Endothelial cell of umbilical vein (primary cell): ENCODE measurements at regions not wholly inside any gene's neighbourhood (a gene's known extent, or its start where the extent isn't known, plus 50 kb on each side); places are given as distances from the start of the nearest gene placed in this dataset.
"Not testable (repeated sequence)": the region's sequence is repeated elsewhere in the genome, so short reads cannot be mapped to it uniquely, and the experiment has no call there.

Experiments used
- BruUV-seq: library from RNA; stranded (reverse); fragments of 400-500 nt; replicated peaks from 2 replicates; lab custom pipeline; 2021; lab: Mats Ljungman, UMichigan
- CTCF ChIA-PET: fragments of 300-600, 350-600 bp; sonication (Branson Sonifier 250); formaldehyde crosslinking; loops from one replicate; lab custom pipeline; 2021; ENCODE audit warnings: antibody characterized with exemption, inconsistent platforms; lab: Charles Lee
- POLR2A ChIA-PET: fragments of 300-600, 350-600 bp; sonication (Branson Sonifier 250); formaldehyde crosslinking; loops from one replicate; lab custom pipeline; 2021; ENCODE audit warnings: antibody characterized with exemption, inconsistent platforms; lab: Charles Lee
- DNase-seq: peaks from one replicate; pipeline ENCODE4 v3.0.0-alpha.2; 2011; ENCODE audit warnings: low read depth, low spot score
- FAIRE-seq: peaks from 2 replicates; lab custom pipeline; 2011; peaks lifted over from hg19 to GRCh38; lab: Jason Lieb, UNC
- H2AFZ ChIP-seq: 2 replicates; pipeline ENCODE4 v1.6.0; 2012; ENCODE audit warnings: low read depth, low read length, control low read depth, inconsistent platforms
- H3K27ac ChIP-seq: 2 replicates; pipeline ENCODE4 v1.5.1; 2011; ENCODE audit warnings: low read depth, mild to moderate bottlenecking, control low read depth, low read length, moderate library complexity; ENCODE audit not compliant: insufficient read depth
- H3K27me3 ChIP-seq, 2 experiments: 2 replicates each; pipeline versions ENCODE4 v1.6.0 to v1.6.1; 2011; ENCODE audit warnings: low read length in 2 of 2, mixed read lengths in 1 of 2; ENCODE audit not compliant: control insufficient read depth in 2 of 2, insufficient read depth in 2 of 2
- H3K36me3 ChIP-seq, 2 experiments: 2 replicates in 1 of 2; 3 replicates in 1 of 2; pipeline ENCODE4 v1.5.1; 2011; ENCODE audit warnings: low read length in 2 of 2, mild to moderate bottlenecking in 1 of 2, moderate library complexity in 1 of 2; ENCODE audit not compliant: control insufficient read depth in 2 of 2, insufficient read depth in 2 of 2; ENCODE audit errors: extremely low read depth in 1 of 2
- H3K4me1 ChIP-seq: 3 replicates; pipeline ENCODE4 v1.5.1; 2011; ENCODE audit warnings: mild to moderate bottlenecking, low read length; ENCODE audit not compliant: control insufficient read depth, insufficient read depth; ENCODE audit errors: extremely low read depth
- H3K4me2 ChIP-seq: 2 replicates; pipeline ENCODE4 v1.6.1; 2011; ENCODE audit warnings: low read length, control low read depth, mixed read lengths; ENCODE audit not compliant: insufficient read depth
- H3K4me3 ChIP-seq, 3 experiments: fragments of 200-600 bp in 1 of 3; sonication (generic), shearing (Covaris generic) in 1 of 3; replicated peaks in 1 of 3; 2 replicates each; pipeline ENCODE4 v1.5.1; 2011 to 2016; ENCODE audit warnings: control low read depth in 3 of 3, low read length in 3 of 3, mild to moderate bottlenecking in 2 of 3, inconsistent platforms in 1 of 3, low read depth in 1 of 3, moderate library complexity in 1 of 3; ENCODE audit not compliant: insufficient read depth in 1 of 3
- H3K79me2 ChIP-seq: 2 replicates; pipeline ENCODE4 v1.6.0; 2012; ENCODE audit warnings: low read length, inconsistent platforms; ENCODE audit not compliant: control insufficient read depth, insufficient read depth
- H3K9ac ChIP-seq: replicated peaks from 2 replicates; pipeline ENCODE3; 2011; ENCODE audit warnings: low read length, control low read depth; ENCODE audit not compliant: insufficient read depth; ENCODE audit errors: extremely low read depth
- H3K9me1 ChIP-seq: replicated peaks from 3 replicates; pipeline ENCODE4 v1.6.0; 2011; ENCODE audit warnings: mild to moderate bottlenecking, low read length; ENCODE audit not compliant: control insufficient read depth, insufficient read depth; ENCODE audit errors: extremely low read depth
- H3K9me3 ChIP-seq: replicated peaks from 2 replicates; pipeline ENCODE4 v1.5.1; 2012; ENCODE audit warnings: low read length, inconsistent platforms; ENCODE audit not compliant: control insufficient read depth, insufficient read depth
- H4K20me1 ChIP-seq: replicated peaks from 2 replicates; pipeline ENCODE3; 2011; ENCODE audit warnings: mild to moderate bottlenecking, low read length; ENCODE audit not compliant: control insufficient read depth, insufficient read depth; ENCODE audit errors: extremely low read depth
- dilution Hi-C: fragments of 300-500 bp; cut with MboI; formaldehyde crosslinking; loops from one replicate; pipeline ENCODE4 v1.15.0; 2019; ENCODE audit warnings: low sequenced_read_pairs; ENCODE audit not compliant: extremely low pct_ligation_motif_present
- intact Hi-C: fragments of 100-400 bp; cut with micrococcal nuclease; formaldehyde crosslinking; loops from one replicate; pipeline ENCODE4 v1.10.0; 2022

GRCh38 chrX:63233013-63233412 is 118.1 kb downstream of the SPIN4 start:
- H4K20me1 ChIP-seq, H3K4me1 ChIP-seq, H3K4me2 ChIP-seq, H2AFZ ChIP-seq, H3K4me3 ChIP-seq, dilution Hi-C loops, DNase-seq, FAIRE-seq, BruUV-seq, intact Hi-C loops, H3K79me2 ChIP-seq, H3K27ac ChIP-seq, CTCF ChIA-PET, H3K9me1 ChIP-seq, H3K9ac ChIP-seq, H3K9me3 ChIP-seq, H3K27me3 ChIP-seq, H3K36me3 ChIP-seq, POLR2A ChIA-PET: not testable (repeated sequence)

- H3K79me2 ChIP-seq, H3K9ac ChIP-seq, H3K4me1 ChIP-seq, BruUV-seq, H4K20me1 ChIP-seq, H3K36me3 ChIP-seq, CTCF ChIA-PET, DNase-seq, FAIRE-seq, H3K9me3 ChIP-seq, POLR2A ChIA-PET, dilution Hi-C loops, H2AFZ ChIP-seq, H3K4me3 ChIP-seq, H3K27me3 ChIP-seq, H3K9me1 ChIP-seq, intact Hi-C loops, H3K27ac ChIP-seq, H3K4me2 ChIP-seq: not testable (repeated sequence)
Observed at GRCh38 chrX:63218202-63218601, 132.9 kb downstream of the SPIN4 start.

GRCh38 chrX:63217549-63217948 is 133.6 kb downstream of the SPIN4 start:
- DNase-seq, H3K27ac ChIP-seq, H2AFZ ChIP-seq, H3K4me2 ChIP-seq, H3K27me3 ChIP-seq, H3K36me3 ChIP-seq, H3K9me3 ChIP-seq, BruUV-seq, CTCF ChIA-PET, H3K4me1 ChIP-seq, POLR2A ChIA-PET, intact Hi-C loops, H3K9ac ChIP-seq, dilution Hi-C loops, H3K9me1 ChIP-seq, H3K79me2 ChIP-seq, H4K20me1 ChIP-seq, FAIRE-seq, H3K4me3 ChIP-seq: not testable (repeated sequence)

- H3K79me2 ChIP-seq, H3K4me1 ChIP-seq, H3K9ac ChIP-seq, H3K9me1 ChIP-seq, intact Hi-C loops, DNase-seq, H3K4me3 ChIP-seq, H3K36me3 ChIP-seq, FAIRE-seq, H3K27me3 ChIP-seq, H3K27ac ChIP-seq, H4K20me1 ChIP-seq, H3K9me3 ChIP-seq, CTCF ChIA-PET, H2AFZ ChIP-seq, H3K4me2 ChIP-seq, dilution Hi-C loops, BruUV-seq, POLR2A ChIA-PET: not testable (repeated sequence)
Observed at GRCh38 chrX:63209645-63210044, 141.5 kb downstream of the SPIN4 start.
